ENCODE measurements at regions not wholly inside any gene's neighbourhood (a gene's known extent, or its start where the extent isn't known, plus 50 kb on each side); places are given as distances from the start of the nearest gene placed in this dataset.

DNA sequence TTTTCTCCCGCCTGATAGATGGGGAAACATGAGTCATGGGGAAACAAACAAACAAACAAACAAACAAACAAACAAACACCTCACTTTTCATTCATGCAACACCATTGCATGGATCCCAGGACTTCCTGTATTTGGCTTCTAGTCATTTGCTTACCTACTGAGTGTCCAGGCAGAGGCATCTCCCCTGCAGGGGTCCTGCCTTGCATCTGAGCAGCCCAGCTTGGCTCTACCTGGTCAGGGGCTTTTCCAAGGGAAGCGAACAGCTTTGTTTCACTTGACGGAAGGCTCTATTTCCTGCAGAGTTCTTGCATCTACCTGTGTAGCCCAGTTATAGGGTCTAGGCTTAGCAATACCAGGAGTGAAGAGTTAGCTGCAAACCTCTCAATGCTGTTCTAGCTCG lies 374.2 kb downstream of the GATA3 start:
- TF ChIP-seq RAD21 (IDR thresholded peaks at IDR 0.05) (no peak), TAF1 (conservative IDR thresholded peaks at IDR 0.05) (no peak), GABPA (IDR thresholded peaks at IDR 0.05 in 1 of 2, conservative IDR thresholded peaks at IDR 0.05 in 1 of 2) (no peak), JUND (IDR thresholded peaks at IDR 0.05) (no peak), HNF4A (conservative IDR thresholded peaks at IDR 0.05) (no peak), NR2F2 (IDR thresholded peaks at IDR 0.05) (no peak)
- TF ChIP-seq, protein P1, sequence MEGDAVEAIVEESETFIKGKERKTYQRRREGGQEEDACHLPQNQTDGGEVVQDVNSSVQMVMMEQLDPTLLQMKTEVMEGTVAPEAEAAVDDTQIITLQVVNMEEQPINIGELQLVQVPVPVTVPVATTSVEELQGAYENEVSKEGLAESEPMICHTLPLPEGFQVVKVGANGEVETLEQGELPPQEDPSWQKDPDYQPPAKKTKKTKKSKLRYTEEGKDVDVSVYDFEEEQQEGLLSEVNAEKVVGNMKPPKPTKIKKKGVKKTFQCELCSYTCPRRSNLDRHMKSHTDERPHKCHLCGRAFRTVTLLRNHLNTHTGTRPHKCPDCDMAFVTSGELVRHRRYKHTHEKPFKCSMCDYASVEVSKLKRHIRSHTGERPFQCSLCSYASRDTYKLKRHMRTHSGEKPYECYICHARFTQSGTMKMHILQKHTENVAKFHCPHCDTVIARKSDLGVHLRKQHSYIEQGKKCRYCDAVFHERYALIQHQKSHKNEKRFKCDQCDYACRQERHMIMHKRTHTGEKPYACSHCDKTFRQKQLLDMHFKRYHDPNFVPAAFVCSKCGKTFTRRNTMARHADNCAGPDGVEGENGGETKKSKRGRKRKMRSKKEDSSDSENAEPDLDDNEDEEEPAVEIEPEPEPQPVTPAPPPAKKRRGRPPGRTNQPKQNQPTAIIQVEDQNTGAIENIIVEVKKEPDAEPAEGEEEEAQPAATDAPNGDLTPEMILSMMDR (IDR thresholded peaks at IDR 0.05; ENCODE audit: low read depth, low read length, missing input control), result no peak
- TF ChIP-seq, protein P2, sequence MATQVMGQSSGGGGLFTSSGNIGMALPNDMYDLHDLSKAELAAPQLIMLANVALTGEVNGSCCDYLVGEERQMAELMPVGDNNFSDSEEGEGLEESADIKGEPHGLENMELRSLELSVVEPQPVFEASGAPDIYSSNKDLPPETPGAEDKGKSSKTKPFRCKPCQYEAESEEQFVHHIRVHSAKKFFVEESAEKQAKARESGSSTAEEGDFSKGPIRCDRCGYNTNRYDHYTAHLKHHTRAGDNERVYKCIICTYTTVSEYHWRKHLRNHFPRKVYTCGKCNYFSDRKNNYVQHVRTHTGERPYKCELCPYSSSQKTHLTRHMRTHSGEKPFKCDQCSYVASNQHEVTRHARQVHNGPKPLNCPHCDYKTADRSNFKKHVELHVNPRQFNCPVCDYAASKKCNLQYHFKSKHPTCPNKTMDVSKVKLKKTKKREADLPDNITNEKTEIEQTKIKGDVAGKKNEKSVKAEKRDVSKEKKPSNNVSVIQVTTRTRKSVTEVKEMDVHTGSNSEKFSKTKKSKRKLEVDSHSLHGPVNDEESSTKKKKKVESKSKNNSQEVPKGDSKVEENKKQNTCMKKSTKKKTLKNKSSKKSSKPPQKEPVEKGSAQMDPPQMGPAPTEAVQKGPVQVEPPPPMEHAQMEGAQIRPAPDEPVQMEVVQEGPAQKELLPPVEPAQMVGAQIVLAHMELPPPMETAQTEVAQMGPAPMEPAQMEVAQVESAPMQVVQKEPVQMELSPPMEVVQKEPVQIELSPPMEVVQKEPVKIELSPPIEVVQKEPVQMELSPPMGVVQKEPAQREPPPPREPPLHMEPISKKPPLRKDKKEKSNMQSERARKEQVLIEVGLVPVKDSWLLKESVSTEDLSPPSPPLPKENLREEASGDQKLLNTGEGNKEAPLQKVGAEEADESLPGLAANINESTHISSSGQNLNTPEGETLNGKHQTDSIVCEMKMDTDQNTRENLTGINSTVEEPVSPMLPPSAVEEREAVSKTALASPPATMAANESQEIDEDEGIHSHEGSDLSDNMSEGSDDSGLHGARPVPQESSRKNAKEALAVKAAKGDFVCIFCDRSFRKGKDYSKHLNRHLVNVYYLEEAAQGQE (IDR thresholded peaks at IDR 0.05), result no peak
- TF ChIP-seq, protein P3, sequence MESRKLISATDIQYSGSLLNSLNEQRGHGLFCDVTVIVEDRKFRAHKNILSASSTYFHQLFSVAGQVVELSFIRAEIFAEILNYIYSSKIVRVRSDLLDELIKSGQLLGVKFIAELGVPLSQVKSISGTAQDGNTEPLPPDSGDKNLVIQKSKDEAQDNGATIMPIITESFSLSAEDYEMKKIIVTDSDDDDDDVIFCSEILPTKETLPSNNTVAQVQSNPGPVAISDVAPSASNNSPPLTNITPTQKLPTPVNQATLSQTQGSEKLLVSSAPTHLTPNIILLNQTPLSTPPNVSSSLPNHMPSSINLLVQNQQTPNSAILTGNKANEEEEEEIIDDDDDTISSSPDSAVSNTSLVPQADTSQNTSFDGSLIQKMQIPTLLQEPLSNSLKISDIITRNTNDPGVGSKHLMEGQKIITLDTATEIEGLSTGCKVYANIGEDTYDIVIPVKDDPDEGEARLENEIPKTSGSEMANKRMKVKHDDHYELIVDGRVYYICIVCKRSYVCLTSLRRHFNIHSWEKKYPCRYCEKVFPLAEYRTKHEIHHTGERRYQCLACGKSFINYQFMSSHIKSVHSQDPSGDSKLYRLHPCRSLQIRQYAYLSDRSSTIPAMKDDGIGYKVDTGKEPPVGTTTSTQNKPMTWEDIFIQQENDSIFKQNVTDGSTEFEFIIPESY (IDR thresholded peaks at IDR 0.05), result no peak
- TF ChIP-seq, protein P4, sequence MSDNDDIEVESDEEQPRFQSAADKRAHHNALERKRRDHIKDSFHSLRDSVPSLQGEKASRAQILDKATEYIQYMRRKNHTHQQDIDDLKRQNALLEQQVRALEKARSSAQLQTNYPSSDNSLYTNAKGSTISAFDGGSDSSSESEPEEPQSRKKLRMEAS (IDR thresholded peaks at IDR 0.05), result no peak
